Prostate gland (tissue), 2 donors: ENCODE measurements at regions not wholly inside any gene's neighbourhood (a gene's known extent, or its start where the extent isn't known, plus 50 kb on each side); places are given as distances from the start of the nearest gene placed in this dataset.

Experiments used
- CTCF ChIP-seq, 4 experiments: fragments of 200-600 bp in 2 of 4; fragments of 450-650 bp in 2 of 4; sonication (generic) in 2 of 4; IDR thresholded peaks; 1 replicate in 3 of 4; 2 replicates in 1 of 4; pipeline ENCODE4 v1.5.1; 2016 to 2019; ENCODE audit warnings: antibody characterized with exemption in 4 of 4, mild to moderate bottlenecking in 2 of 4, moderate library complexity in 2 of 4
- POLR2A ChIP-seq: fragments of 450-650 bp; IDR thresholded peaks from one replicate; pipeline ENCODE4 v1.6.1; 2016; ENCODE audit warnings: antibody characterized with exemption, mild to moderate bottlenecking
- POLR2AphosphoS5 ChIP-seq: sonication (generic); formaldehyde crosslinking; IDR thresholded peaks from one replicate; pipeline ENCODE4 v1.6.1; 2017; ENCODE audit warnings: antibody characterized with exemption

GRCh38 chr5:88937406-88937805 lies 54.4 kb upstream of the MEF2C start:
- no peak for TF ChIP-seq POLR2A
- no peak for TF ChIP-seq CTCF (IDR thresholded peaks at IDR 0.05)
- TF ChIP-seq POLR2AphosphoS5 = no peak
